OCI-LY7 (cell line): ENCODE measurements at regions not wholly inside any gene's neighbourhood (a gene's known extent, or its start where the extent isn't known, plus 50 kb on each side); places are given as distances from the start of the nearest gene placed in this dataset.

Source experiments
- BruUV-seq: library from RNA; stranded (reverse); fragments of 400-500 nt; replicated peaks from 2 replicates; lab custom pipeline; 2021; lab: Mats Ljungman, UMichigan
- CTCF ChIA-PET: fragments of 300-600 bp; sonication (Branson Sonifier 250); formaldehyde crosslinking; loops from one replicate; lab custom pipeline; 2022; ENCODE audit warnings: antibody characterized with exemption; ENCODE audit not compliant: unreplicated experiment; lab: Charles Lee
- POLR2A ChIA-PET: fragments of 300-600 bp; sonication (Branson Sonifier 250); formaldehyde crosslinking; loops from one replicate; lab custom pipeline; 2022; ENCODE audit warnings: antibody characterized with exemption; lab: Charles Lee
- DNase-seq: peaks from one replicate; pipeline ENCODE4 v3.0.0-alpha.2; 2015; ENCODE audit warnings: low spot score
- H2AFZ ChIP-seq: fragments of 200-600 bp; sonication (generic), shearing (Covaris generic); 2 replicates; pipeline ENCODE4 v1.6.1; 2014; ENCODE audit warnings: mild to moderate bottlenecking, antibody characterized with exemption, low read length, moderate library complexity
- H3K27ac ChIP-seq: fragments of 200-600 bp; sonication (generic); 2 replicates; pipeline ENCODE4 v1.5.1; 2014; ENCODE audit warnings: mixed run types, low read depth, mild to moderate bottlenecking, moderate library complexity, low read length, inconsistent platforms; ENCODE audit not compliant: poor library complexity, severe bottlenecking
- H3K36me3 ChIP-seq: fragments of 200-600 bp; sonication (generic); 2 replicates; pipeline ENCODE4 v1.6.1; 2014; ENCODE audit warnings: mild to moderate bottlenecking, antibody characterized with exemption, low read length, moderate library complexity, mixed read lengths; ENCODE audit not compliant: insufficient read depth
- H3K4me1 ChIP-seq: fragments of 200-600 bp; sonication (generic); 2 replicates; pipeline ENCODE4 v1.5.1; 2014; ENCODE audit warnings: mild to moderate bottlenecking, low read length; ENCODE audit not compliant: insufficient read depth, poor library complexity, severe bottlenecking
- H3K4me2 ChIP-seq: fragments of 200-600 bp; sonication (generic); 2 replicates; pipeline ENCODE4 v1.6.1; 2014; ENCODE audit warnings: mild to moderate bottlenecking, low read length
- H3K4me3 ChIP-seq: fragments of 200-600 bp; sonication (generic); 2 replicates; pipeline ENCODE4 v1.5.1; 2014; ENCODE audit warnings: mild to moderate bottlenecking, low read depth, low read length; ENCODE audit not compliant: poor library complexity, severe bottlenecking
- H3K79me2 ChIP-seq: fragments of 200-600 bp; sonication (generic); 2 replicates; pipeline ENCODE4 v1.6.1; 2016; ENCODE audit warnings: low read depth, mild to moderate bottlenecking, low read length, moderate library complexity, mixed read lengths; ENCODE audit not compliant: insufficient read depth
- H3K9me2 ChIP-seq: fragments of 200-600 bp; sonication (generic); 2 replicates; pipeline ENCODE4 v1.6.1; 2016; ENCODE audit warnings: mild to moderate bottlenecking, low read length, mixed read lengths; ENCODE audit not compliant: insufficient read depth
- H3K9me3 ChIP-seq: fragments of 200-600 bp; sonication (generic); 2 replicates; pipeline ENCODE4 v1.6.1; 2014; ENCODE audit warnings: mild to moderate bottlenecking, mixed run types, low read length, mixed read lengths
- H4K20me1 ChIP-seq: fragments of 200-600 bp; sonication (generic); 2 replicates; pipeline ENCODE4 v1.6.1; 2014; ENCODE audit warnings: mild to moderate bottlenecking, antibody characterized with exemption, low read length, moderate library complexity, mixed read lengths; ENCODE audit not compliant: insufficient read depth
- CTCF ChIP-seq: fragments of 200-600 bp; sonication (generic); conservative IDR thresholded peaks from 2 replicates; pipeline ENCODE4 v1.5.1; 2014; ENCODE audit warnings: mild to moderate bottlenecking, antibody characterized with exemption, low read length, moderate library complexity, mixed read lengths
- EZH2phosphoT487 ChIP-seq: fragments of 200-600 bp; sonication (generic); IDR thresholded peaks from 2 replicates; pipeline ENCODE4 v1.6.1; 2018; ENCODE audit warnings: low read depth, borderline replicate concordance, mild to moderate bottlenecking, mixed run types, antibody characterized with exemption, low read length, moderate library complexity, mixed read lengths
- intact Hi-C: fragments of 100-400 bp; cut with micrococcal nuclease; formaldehyde crosslinking; loops from one replicate; pipeline ENCODE4 v1.10.0; 2022; ENCODE audit not compliant: unreplicated experiment

- Histone ChIP-seq H3K4me2 (no peak overlapping the region), H3K9me2 (no peaks in the 10 kb centered on the region), H3K4me1 (no peaks in the 10 kb centered on the region), H3K27ac (no peak overlapping the region), H4K20me1 (no peaks in the 10 kb centered on the region), H3K9me3 (no peaks in the 10 kb centered on the region), H3K79me2 (no peaks in the 10 kb centered on the region), H2AFZ (no peak overlapping the region), H3K36me3 (no peaks in the 10 kb centered on the region), H3K4me3 (no peak overlapping the region)
- no peak for TF ChIP-seq CTCF
- TF ChIP-seq EZH2phosphoT487: no peak
- intact Hi-C loops: no loop called here
- no peak for DNase-seq
- ChIA-PET POLR2A (no interaction called here), CTCF (no interaction called here)
- no TSS peak for BruUV-seq
These were observed 115.0 kb upstream of the THUMPD2 start for GRCh38 chr2:39894082-39894481.

GRCh38 chr2:39893616-39894015 is 114.6 kb upstream of the THUMPD2 start:
- Histone ChIP-seq H3K4me3 (no peak overlapping the region), H3K27ac (no peak overlapping the region), H3K79me2 (no peaks in the 10 kb centered on the region), H3K4me1 (no peaks in the 10 kb centered on the region), H3K9me2 (no peaks in the 10 kb centered on the region), H3K4me2 (no peak overlapping the region), H3K36me3 (no peaks in the 10 kb centered on the region), H2AFZ (no peak overlapping the region), H4K20me1 (no peaks in the 10 kb centered on the region), H3K9me3 (no peaks in the 10 kb centered on the region)
- BruUV-seq: no TSS peak
- no peak for TF ChIP-seq CTCF
- TF ChIP-seq EZH2phosphoT487: no peak
- ChIA-PET POLR2A (interaction anchor here (0.6 to 0.9 kb wide), 3 partner anchors 9 to 1122 kb away, joined by 3 to 4 read pairs (median 3); no protein-coding TSS in a partner anchor), CTCF (no interaction called here)
- DNase-seq: no peak
- intact Hi-C loops: no loop called here

- intact Hi-C loops: no loop called here
- no peaks in the 10 kb centered on the region for H3K36me3 ChIP-seq
- POLR2A ChIA-PET: interaction anchor here (0.5 kb wide), 1 partner anchor 710 kb away, joined by 4 read pairs; no protein-coding TSS in a partner anchor
- BruUV-seq: no TSS peak
- TF ChIP-seq EZH2phosphoT487 (no peak), CTCF (no peak)
- no peaks in the 10 kb centered on the region for H4K20me1 ChIP-seq
- no peak overlapping the region for H3K27ac ChIP-seq
- no peak for DNase-seq
- H3K79me2 ChIP-seq: no peaks in the 10 kb centered on the region
- CTCF ChIA-PET: no interaction called here
- H3K4me3 ChIP-seq: no peak overlapping the region
- no peak overlapping the region for H2AFZ ChIP-seq
- H3K9me2 ChIP-seq: no peaks in the 10 kb centered on the region
- H3K4me1 ChIP-seq: no peaks in the 10 kb centered on the region
- no peak overlapping the region for H3K4me2 ChIP-seq
- 0 out of 2 replicates have a peak, but pooled peaks cover 4% of the 10 kb centered on the region for H3K9me3 ChIP-seq
These were observed 102.9 kb upstream of the THUMPD2 start for GRCh38 chr2:39881948-39882347.
